ENCODE measurements at regions not wholly inside any gene's neighbourhood (a gene's known extent, or its start where the extent isn't known, plus 50 kb on each side); places are given as distances from the start of the nearest gene placed in this dataset.
"Not testable (repeated sequence)": the region's sequence is repeated elsewhere in the genome, so short reads cannot be mapped to it uniquely, and the experiment has no call there.

DNA sequence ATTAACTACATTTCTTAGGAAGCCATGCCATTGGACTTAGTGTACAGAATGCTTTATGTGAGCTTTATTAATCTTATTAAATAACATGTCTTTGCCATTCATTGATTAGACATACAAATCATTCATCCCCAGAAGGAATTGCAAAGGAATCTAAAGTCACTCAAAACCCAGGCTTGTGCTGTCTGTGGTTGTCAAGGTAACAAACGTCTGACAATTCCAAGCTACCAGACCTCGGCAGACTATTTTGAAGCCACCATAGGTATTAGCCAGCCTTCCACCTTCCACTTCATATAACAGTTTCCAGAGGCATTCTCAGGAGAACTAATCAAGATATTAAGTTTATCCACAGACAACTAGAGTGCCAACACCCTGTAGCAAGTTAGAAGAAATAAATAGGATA, 135.2 kb upstream of the TUSC1 start:
- H3K4me3 Mint-ChIP-seq (ENCODE audit: unreplicated experiment), result no peak overlapping the region
- H3K36me3 Mint-ChIP-seq (ENCODE audit: unreplicated experiment), result no peaks in the 10 kb centered on the region
- no peaks in the 10 kb centered on the region for H3K4me1 Mint-ChIP-seq (ENCODE audit: low read depth, unreplicated experiment)
- no peak for DNase-seq
- no peak overlapping the region for H3K27ac Mint-ChIP-seq (ENCODE audit: unreplicated experiment)
- H3K27me3 Mint-ChIP-seq (ENCODE audit: unreplicated experiment), result no peaks in the 10 kb centered on the region
- no peaks in the 10 kb centered on the region for H3K9me3 Mint-ChIP-seq (ENCODE audit: unreplicated experiment)
- TF ChIP-seq, protein P1, sequence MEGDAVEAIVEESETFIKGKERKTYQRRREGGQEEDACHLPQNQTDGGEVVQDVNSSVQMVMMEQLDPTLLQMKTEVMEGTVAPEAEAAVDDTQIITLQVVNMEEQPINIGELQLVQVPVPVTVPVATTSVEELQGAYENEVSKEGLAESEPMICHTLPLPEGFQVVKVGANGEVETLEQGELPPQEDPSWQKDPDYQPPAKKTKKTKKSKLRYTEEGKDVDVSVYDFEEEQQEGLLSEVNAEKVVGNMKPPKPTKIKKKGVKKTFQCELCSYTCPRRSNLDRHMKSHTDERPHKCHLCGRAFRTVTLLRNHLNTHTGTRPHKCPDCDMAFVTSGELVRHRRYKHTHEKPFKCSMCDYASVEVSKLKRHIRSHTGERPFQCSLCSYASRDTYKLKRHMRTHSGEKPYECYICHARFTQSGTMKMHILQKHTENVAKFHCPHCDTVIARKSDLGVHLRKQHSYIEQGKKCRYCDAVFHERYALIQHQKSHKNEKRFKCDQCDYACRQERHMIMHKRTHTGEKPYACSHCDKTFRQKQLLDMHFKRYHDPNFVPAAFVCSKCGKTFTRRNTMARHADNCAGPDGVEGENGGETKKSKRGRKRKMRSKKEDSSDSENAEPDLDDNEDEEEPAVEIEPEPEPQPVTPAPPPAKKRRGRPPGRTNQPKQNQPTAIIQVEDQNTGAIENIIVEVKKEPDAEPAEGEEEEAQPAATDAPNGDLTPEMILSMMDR (IDR thresholded peaks at IDR 0.05; ENCODE audit: partially characterized antibody, unreplicated experiment), result no peak

DNA sequence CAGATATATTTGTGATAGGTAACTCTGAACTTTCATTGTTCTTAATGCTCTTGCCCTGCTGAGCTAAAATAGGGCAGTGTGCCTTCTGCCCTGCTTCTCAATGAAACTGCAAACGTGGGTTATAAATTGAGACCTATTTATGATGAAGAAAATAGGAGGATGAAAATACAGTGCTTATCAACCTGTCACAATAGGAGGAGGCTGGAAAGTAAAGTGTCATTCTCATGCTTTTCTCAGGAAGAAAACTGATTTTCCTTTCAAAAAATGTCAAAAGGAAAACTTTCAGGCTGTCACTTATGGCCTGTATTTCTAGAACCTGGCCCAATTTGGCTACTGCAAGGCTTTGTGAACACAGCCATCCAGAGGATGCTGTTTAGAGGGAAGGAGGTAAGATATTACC, 130.3 kb upstream of the TUSC1 start:
- no peak for DNase-seq
- H3K4me3 Mint-ChIP-seq (ENCODE audit: unreplicated experiment), result no peak overlapping the region
- H3K9me3 Mint-ChIP-seq (ENCODE audit: unreplicated experiment), result peaks cover 1% of the 10 kb centered on the region
- no peaks in the 10 kb centered on the region for H3K27me3 Mint-ChIP-seq (ENCODE audit: unreplicated experiment)
- peaks cover 4% of the 10 kb centered on the region for H3K4me1 Mint-ChIP-seq (ENCODE audit: low read depth, unreplicated experiment)
- TF ChIP-seq, protein P1 (IDR thresholded peaks at IDR 0.05; ENCODE audit: partially characterized antibody, unreplicated experiment), result no peak
- H3K36me3 Mint-ChIP-seq (ENCODE audit: unreplicated experiment), result no peaks in the 10 kb centered on the region
- H3K27ac Mint-ChIP-seq (ENCODE audit: unreplicated experiment), result no peak overlapping the region

DNA sequence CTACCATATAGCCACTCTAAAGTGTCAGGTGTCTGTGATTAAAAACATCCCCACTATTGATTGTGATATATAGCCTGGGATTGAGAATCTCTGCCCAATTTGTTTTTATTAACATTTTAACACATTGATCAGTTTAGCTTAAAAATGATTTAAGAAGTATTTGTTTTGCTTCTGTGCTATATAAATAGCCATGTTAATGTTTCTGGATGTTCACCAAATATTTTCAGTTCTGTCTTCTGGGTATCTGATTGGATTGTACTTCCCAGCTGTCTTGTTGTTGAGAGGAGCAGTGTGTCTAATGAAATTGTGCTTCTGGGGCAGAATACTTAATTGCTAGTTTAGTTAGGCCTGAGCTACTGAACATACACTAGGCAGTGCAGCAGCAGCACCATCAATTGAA, 126.6 kb upstream of the TUSC1 start:
- Mint-ChIP-seq H3K27ac (ENCODE audit: unreplicated experiment) (no peak overlapping the region), H3K9me3 (ENCODE audit: unreplicated experiment) (peaks cover 2% of the 10 kb centered on the region), H3K4me3 (ENCODE audit: unreplicated experiment) (no peak overlapping the region), H3K4me1 (ENCODE audit: low read depth, unreplicated experiment) (peaks cover 4% of the 10 kb centered on the region), H3K27me3 (ENCODE audit: unreplicated experiment) (no peaks in the 10 kb centered on the region), H3K36me3 (ENCODE audit: unreplicated experiment) (no peaks in the 10 kb centered on the region)
- TF ChIP-seq, protein P1 (IDR thresholded peaks at IDR 0.05; ENCODE audit: partially characterized antibody, unreplicated experiment), result no peak
- DNase-seq, result no peak

DNA sequence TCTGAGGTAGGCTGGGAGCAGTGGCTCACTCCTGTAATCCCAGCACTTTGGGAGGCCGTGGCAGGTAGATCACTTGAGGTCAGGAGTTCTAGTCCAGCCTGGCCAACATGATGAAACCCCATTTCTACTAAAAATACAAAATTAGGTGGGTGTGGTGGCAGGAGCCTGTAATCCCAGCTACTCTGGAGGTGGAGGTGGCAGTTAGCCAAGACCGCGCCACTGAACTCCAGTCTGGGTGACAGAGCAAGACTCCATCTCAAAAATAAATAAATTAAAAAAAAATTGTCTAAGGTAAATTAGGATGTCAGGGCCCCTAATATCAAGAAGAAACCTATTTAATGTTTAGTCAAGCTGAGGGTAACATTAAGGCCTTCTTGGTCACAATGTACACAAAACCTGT, 123.7 kb upstream of the TUSC1 start:
- not testable (repeated sequence) for H3K4me3 Mint-ChIP-seq (ENCODE audit: unreplicated experiment); DNase-seq; H3K4me1 Mint-ChIP-seq (ENCODE audit: low read depth, unreplicated experiment); H3K27ac Mint-ChIP-seq (ENCODE audit: unreplicated experiment); H3K9me3 Mint-ChIP-seq (ENCODE audit: unreplicated experiment); H3K36me3 Mint-ChIP-seq (ENCODE audit: unreplicated experiment); H3K27me3 Mint-ChIP-seq (ENCODE audit: unreplicated experiment)

DNA sequence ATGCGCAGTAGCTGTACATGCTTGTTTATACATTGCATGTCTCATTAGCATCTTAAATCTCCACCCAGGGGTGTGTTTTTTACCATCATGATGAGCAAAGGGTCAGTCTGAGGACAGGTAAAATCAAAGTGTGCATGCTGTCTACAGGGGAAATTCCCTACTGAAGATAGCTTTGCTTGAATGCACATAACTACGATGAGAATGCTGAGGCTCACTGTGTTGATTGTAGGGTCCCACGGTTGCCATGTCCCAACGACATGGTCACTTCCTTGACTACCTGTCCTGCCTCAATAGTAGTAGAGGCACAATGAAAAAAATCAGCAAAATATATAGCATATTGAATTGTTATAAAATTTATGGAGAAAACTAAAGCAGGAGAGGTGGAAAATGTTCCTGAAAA, 95.6 kb upstream of the TUSC1 start:
- no peak overlapping the region for H3K4me3 Mint-ChIP-seq (ENCODE audit: unreplicated experiment)
- no peaks in the 10 kb centered on the region for H3K9me3 Mint-ChIP-seq (ENCODE audit: unreplicated experiment)
- TF ChIP-seq, protein P1 (IDR thresholded peaks at IDR 0.05; ENCODE audit: partially characterized antibody, unreplicated experiment), result no peak
- no peaks in the 10 kb centered on the region for H3K4me1 Mint-ChIP-seq (ENCODE audit: low read depth, unreplicated experiment)
- no peak for DNase-seq
- H3K27ac Mint-ChIP-seq (ENCODE audit: unreplicated experiment), result no peak overlapping the region
- no peaks in the 10 kb centered on the region for H3K27me3 Mint-ChIP-seq (ENCODE audit: unreplicated experiment)
- H3K36me3 Mint-ChIP-seq (ENCODE audit: unreplicated experiment), result no peaks in the 10 kb centered on the region

DNA sequence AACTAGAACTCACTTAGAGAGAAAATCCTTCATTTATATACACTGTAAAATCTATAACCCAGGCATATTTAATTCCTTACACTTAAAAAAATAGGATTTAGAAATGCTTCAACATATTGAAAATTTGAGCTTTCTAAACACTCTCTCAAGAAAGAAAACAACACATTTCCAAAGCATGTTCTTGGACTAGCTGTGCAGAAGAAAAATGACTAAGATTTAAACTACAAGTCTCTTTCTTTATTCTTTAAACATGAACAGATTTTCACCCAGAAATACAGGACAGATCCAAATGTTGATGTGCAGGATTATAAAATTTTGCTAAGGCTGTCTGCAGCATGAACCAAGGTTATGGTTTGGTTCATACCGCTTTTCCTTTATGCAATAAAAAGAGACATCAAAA, 77.7 kb upstream of the TUSC1 start:
- no peaks in the 10 kb centered on the region for H3K27me3 Mint-ChIP-seq (ENCODE audit: unreplicated experiment)
- DNase-seq, result no peak
- no peaks in the 10 kb centered on the region for H3K36me3 Mint-ChIP-seq (ENCODE audit: unreplicated experiment)
- H3K4me1 Mint-ChIP-seq (ENCODE audit: low read depth, unreplicated experiment), result no peaks in the 10 kb centered on the region
- no peaks in the 10 kb centered on the region for H3K9me3 Mint-ChIP-seq (ENCODE audit: unreplicated experiment)
- H3K4me3 Mint-ChIP-seq (ENCODE audit: unreplicated experiment), result no peak overlapping the region
- TF ChIP-seq, protein P1 (IDR thresholded peaks at IDR 0.05; ENCODE audit: partially characterized antibody, unreplicated experiment), result no peak
- H3K27ac Mint-ChIP-seq (ENCODE audit: unreplicated experiment), result no peak overlapping the region

All from glutamatergic neuron (in vitro differentiated cells).